GM23248 (cell line): ENCODE measurements at regions not wholly inside any gene's neighbourhood (a gene's known extent, or its start where the extent isn't known, plus 50 kb on each side); places are given as distances from the start of the nearest gene placed in this dataset.

Experiments used
- DNase-seq: peaks from one replicate; pipeline ENCODE4 v3.0.0-alpha.2; 2015
- H2AFZ ChIP-seq: fragments of 200-600 bp; sonication (generic); 2 replicates; pipeline ENCODE4 v1.6.1; 2016; ENCODE audit warnings: antibody characterized with exemption
- H3F3A ChIP-seq: fragments of 200-600 bp; sonication (generic); 2 replicates; pipeline ENCODE4 v1.6.1; 2016; ENCODE audit warnings: mild to moderate bottlenecking, antibody characterized with exemption, mixed run types; ENCODE audit not compliant: insufficient read depth
- H3K27ac ChIP-seq: fragments of 200-600 bp; sonication (generic); 2 replicates; pipeline ENCODE4 v1.5.1; 2016; ENCODE audit warnings: mild to moderate bottlenecking
- H3K27me3 ChIP-seq: fragments of 200-600 bp; sonication (generic); replicated peaks from 2 replicates; pipeline ENCODE4 v1.6.1; 2016; ENCODE audit warnings: mild to moderate bottlenecking; ENCODE audit not compliant: insufficient read depth
- H3K36me3 ChIP-seq: fragments of 200-600 bp; sonication (generic); 2 replicates; pipeline ENCODE4 v1.6.1; 2016; ENCODE audit warnings: low read depth, mild to moderate bottlenecking
- H3K4me1 ChIP-seq: fragments of 200-600 bp; sonication (generic); 2 replicates; pipeline ENCODE4 v1.6.1; 2016; ENCODE audit warnings: mild to moderate bottlenecking; ENCODE audit not compliant: insufficient read depth
- H3K4me2 ChIP-seq: fragments of 200-600 bp; sonication (generic); one replicate; pipeline ENCODE4 v1.6.1; 2016; ENCODE audit warnings: mild to moderate bottlenecking; ENCODE audit not compliant: unreplicated experiment
- H3K4me3 ChIP-seq: fragments of 200-600 bp; sonication (generic); 2 replicates; pipeline ENCODE4 v1.5.1; 2016; ENCODE audit warnings: mild to moderate bottlenecking
- H3K79me2 ChIP-seq: fragments of 200-600 bp; sonication (generic); 2 replicates; pipeline ENCODE4 v1.6.1; 2016; ENCODE audit warnings: mild to moderate bottlenecking; ENCODE audit not compliant: insufficient read depth
- H3K9ac ChIP-seq: fragments of 200-600 bp; sonication (generic); 2 replicates; pipeline ENCODE4 v1.6.1; 2016; ENCODE audit warnings: mild to moderate bottlenecking
- H3K9me2 ChIP-seq: fragments of 200-600 bp; sonication (generic); 2 replicates; pipeline ENCODE4 v1.6.1; 2016; ENCODE audit warnings: mixed run types, mild to moderate bottlenecking, moderate library complexity; ENCODE audit not compliant: insufficient read depth
- H3K9me3 ChIP-seq: fragments of 200-600 bp; sonication (generic); one replicate; pipeline ENCODE4 v1.6.1; 2017; ENCODE audit warnings: low read depth
- H4K20me1 ChIP-seq: fragments of 200-600 bp; sonication (generic); 2 replicates; pipeline ENCODE4 v1.6.0; 2016; ENCODE audit not compliant: insufficient read depth
- EZH2 ChIP-seq: fragments of 200-600 bp; sonication (generic); IDR thresholded peaks from 2 replicates; pipeline ENCODE4 v1.6.1; 2018; ENCODE audit warnings: antibody characterized with exemption, mild to moderate bottlenecking; ENCODE audit not compliant: insufficient read depth, poor library complexity, severe bottlenecking
- EZH2phosphoT487 ChIP-seq: fragments of 200-600 bp; sonication (generic); IDR thresholded peaks from 2 replicates; pipeline ENCODE4 v1.6.1; 2018; ENCODE audit warnings: antibody characterized with exemption, moderate library complexity, mild to moderate bottlenecking, low read depth; ENCODE audit not compliant: insufficient read depth
- WGBS, 2 experiments: methylation state at CpG; one replicate each; pipeline ENCODE4 v1.1.6; 2015 to 2017; ENCODE audit warnings: low lambda C conversion rate in 2 of 2, low coverage in 1 of 2; ENCODE audit errors: missing lambda C conversion rate in 2 of 2; 5-methylcytosine and 5-hydroxymethylcytosine counted together
- in situ Hi-C: fragments of 300-500 bp; cut with MboI; formaldehyde crosslinking; loops from 2 replicates; pipeline ENCODE4 v1.15.0; 2020

- no peaks in the 10 kb centered on the region for H3K79me2 ChIP-seq
- peak; percentile 87 for DNase-seq
- peaks cover 13% of the 10 kb centered on the region for H3K4me1 ChIP-seq
- H3K36me3 ChIP-seq: no peaks in the 10 kb centered on the region
- no peak for TF ChIP-seq EZH2
- peak; percentile 96 for TF ChIP-seq EZH2phosphoT487
- no peaks in the 10 kb centered on the region for H3K9me3 ChIP-seq
- H3K27ac ChIP-seq: no peak overlapping the region
- H3K9ac ChIP-seq: no peak overlapping the region
- H3K4me3 ChIP-seq: peak overlapping the region; percentile 50
- peaks cover 38% of the 10 kb centered on the region for H3K27me3 ChIP-seq
- no peak overlapping the region for H2AFZ ChIP-seq
- H3F3A ChIP-seq: peaks cover 18% of the 10 kb centered on the region
- in situ Hi-C loops: no loop called here
- H3K4me2 ChIP-seq: peak overlapping the region; percentile 68
- no peaks in the 10 kb centered on the region for H3K9me2 ChIP-seq
- 21 to 23% methylated on average over 17 of the region's 17 CpGs for WGBS, 2 experiments
- no peaks in the 10 kb centered on the region for H4K20me1 ChIP-seq
Measured at GRCh38 chr2:65662654-65663432, 230.4 kb upstream of the SPRED2 start.

GRCh38 chr2:65661980-65662653 is 229.7 kb upstream of the SPRED2 start:
- TF ChIP-seq EZH2 (no peak), EZH2phosphoT487 (no peak)
- Histone ChIP-seq H3K4me3 (peak overlapping the region; percentile 50), H3K27ac (no peak overlapping the region), H3K36me3 (no peaks in the 10 kb centered on the region), H3K9ac (no peak overlapping the region), H4K20me1 (no peaks in the 10 kb centered on the region), H2AFZ (no peak overlapping the region), H3K9me3 (no peaks in the 10 kb centered on the region), H3K79me2 (no peaks in the 10 kb centered on the region), H3K27me3 (peaks cover 44% of the 10 kb centered on the region), H3K9me2 (no peaks in the 10 kb centered on the region), H3K4me2 (peak overlapping the region; percentile 68), H3F3A (peaks cover 18% of the 10 kb centered on the region), H3K4me1 (peaks cover 13% of the 10 kb centered on the region)
- in situ Hi-C loops: no loop called here
- DNase-seq: peak; percentile 43
- 66 to 67% methylated on average over 8 of the region's 8 CpGs for WGBS, 2 experiments

- H3K4me3 ChIP-seq: no peak overlapping the region
- H3K27ac ChIP-seq: no peak overlapping the region
- in situ Hi-C loops: no loop called here
- no peaks in the 10 kb centered on the region for H3K79me2 ChIP-seq
- H3K9me2 ChIP-seq: no peaks in the 10 kb centered on the region
- no peaks in the 10 kb centered on the region for H4K20me1 ChIP-seq
- peaks cover 60% of the 10 kb centered on the region for H3K27me3 ChIP-seq
- H3K36me3 ChIP-seq: no peaks in the 10 kb centered on the region
- peaks cover 18% of the 10 kb centered on the region for H3F3A ChIP-seq
- TF ChIP-seq EZH2 (no peak), EZH2phosphoT487 (no peak)
- WGBS, 2 experiments: 76 to 82% methylated on average over 6 of the region's 6 CpGs
- H3K4me1 ChIP-seq: peaks cover 13% of the 10 kb centered on the region
- H3K9me3 ChIP-seq: no peaks in the 10 kb centered on the region
- no peak overlapping the region for H2AFZ ChIP-seq
- no peak overlapping the region for H3K4me2 ChIP-seq
- DNase-seq: no peak
- no peak overlapping the region for H3K9ac ChIP-seq
Measured at GRCh38 chr2:65660340-65660739, 227.9 kb upstream of the SPRED2 start.

GRCh38 chr2:65658881-65659280 is 226.5 kb upstream of the SPRED2 start:
- DNase-seq: no peak
- no peak overlapping the region for H3K4me2 ChIP-seq
- no peaks in the 10 kb centered on the region for H3K36me3 ChIP-seq
- no peaks in the 10 kb centered on the region for H3K9me3 ChIP-seq
- no peaks in the 10 kb centered on the region for H4K20me1 ChIP-seq
- in situ Hi-C loops: no loop called here
- no peaks in the 10 kb centered on the region for H3K9me2 ChIP-seq
- H3K4me3 ChIP-seq: no peak overlapping the region
- H3K9ac ChIP-seq: no peak overlapping the region
- H3K79me2 ChIP-seq: no peaks in the 10 kb centered on the region
- no peak overlapping the region for H2AFZ ChIP-seq
- peaks cover 18% of the 10 kb centered on the region for H3F3A ChIP-seq
- TF ChIP-seq EZH2phosphoT487: no peak
- no peak for TF ChIP-seq EZH2
- peaks cover 60% of the 10 kb centered on the region for H3K27me3 ChIP-seq
- no peak overlapping the region for H3K27ac ChIP-seq
- WGBS, 2 experiments: 86 to 88% methylated on average over 2 of the region's 2 CpGs
- H3K4me1 ChIP-seq: peaks cover 13% of the 10 kb centered on the region
